Tibial artery (tissue), 4 donors: ENCODE measurements at regions not wholly inside any gene's neighbourhood (a gene's known extent, or its start where the extent isn't known, plus 50 kb on each side); places are given as distances from the start of the nearest gene placed in this dataset.

Experiments
- DNase-seq, 2 donors: peaks; one replicate each; pipeline ENCODE4 v3.0.0-alpha.2; 2019
- H3K27ac ChIP-seq, 2 donors: fragments of 200-600 bp; sonication (generic) in 1 of 2; 1 replicate in 1 of 2; 2 replicates in 1 of 2; pipeline ENCODE4 v1.5.1; 2018 to 2019; ENCODE audit warnings: mild to moderate bottlenecking in 1 of 2
- H3K27me3 ChIP-seq, 2 donors: fragments of 200-600 bp; sonication (generic) in 1 of 2; one replicate each; pipeline versions ENCODE4 v1.5.1 to v1.6.0; 2016 to 2019
- H3K36me3 ChIP-seq, 3 donors: fragments of 200-600 bp; sonication (generic) in 2 of 3; one replicate each; pipeline ENCODE4 v1.5.1; 2016 to 2019; ENCODE audit warnings: mild to moderate bottlenecking in 2 of 3
- H3K4me1 ChIP-seq, 4 donors: fragments of 200-600 bp; sonication (generic) in 2 of 4; 1 replicate in 3 of 4; 2 replicates in 1 of 4; pipeline ENCODE4 v1.5.1; 2016 to 2019
- H3K4me3 ChIP-seq, 2 donors: fragments of 200-600 bp; sonication (generic) in 1 of 2; 1 replicate in 1 of 2; 2 replicates in 1 of 2; pipeline ENCODE4 v1.5.1; 2018 to 2019; ENCODE audit warnings: mild to moderate bottlenecking in 2 of 2
- H3K9me3 ChIP-seq, 3 donors: fragments of 200-600 bp; sonication (generic) in 1 of 3; one replicate each; pipeline ENCODE4 v1.5.1; 2016 to 2019
- intact Hi-C: fragments of 100-400 bp; cut with DNase I; formaldehyde crosslinking; loops from one replicate; pipeline ENCODE4 v1.15.0; 2023; ENCODE audit warnings: low total_unique reads
- TF ChIP-seq, protein P1 (sequence below), 2 experiments: fragments of 200-600 bp in 1 of 2; fragments of 450-650 bp in 1 of 2; IDR thresholded peaks; one replicate each; pipeline ENCODE4 v1.5.1; 2017 to 2019; ENCODE audit warnings: antibody characterized with exemption in 2 of 2, mild to moderate bottlenecking in 1 of 2, moderate library complexity in 1 of 2

DNA sequence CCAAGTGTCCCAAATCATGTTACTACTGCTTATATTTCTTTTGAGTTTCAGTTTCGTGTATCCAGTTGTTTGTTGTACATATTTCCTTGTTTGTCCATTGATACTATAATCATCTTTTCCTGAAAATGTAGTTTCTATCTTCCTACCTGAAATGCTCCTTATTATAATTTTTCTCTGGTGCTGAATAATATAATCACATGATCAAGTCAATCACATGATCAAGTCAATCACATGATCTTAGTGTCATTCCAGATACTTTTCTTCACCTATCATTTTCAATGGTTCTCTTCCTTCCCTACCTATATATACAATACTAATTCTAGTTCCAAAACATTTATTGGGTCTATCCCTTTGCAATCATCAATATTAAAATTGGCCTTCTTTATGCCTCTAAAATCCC, 2058.8 kb downstream of the PCDH7 start:
- H3K4me3 ChIP-seq = no peak overlapping the region
- no peaks in the 10 kb centered on the region for H3K9me3 ChIP-seq
- no peaks in the 10 kb centered on the region for H3K36me3 ChIP-seq
- no peaks in the 10 kb centered on the region for H3K4me1 ChIP-seq
- H3K27me3 ChIP-seq = no peaks in the 10 kb centered on the region
- intact Hi-C loops = no loop called here
- no peak for DNase-seq
- TF ChIP-seq, protein P1, sequence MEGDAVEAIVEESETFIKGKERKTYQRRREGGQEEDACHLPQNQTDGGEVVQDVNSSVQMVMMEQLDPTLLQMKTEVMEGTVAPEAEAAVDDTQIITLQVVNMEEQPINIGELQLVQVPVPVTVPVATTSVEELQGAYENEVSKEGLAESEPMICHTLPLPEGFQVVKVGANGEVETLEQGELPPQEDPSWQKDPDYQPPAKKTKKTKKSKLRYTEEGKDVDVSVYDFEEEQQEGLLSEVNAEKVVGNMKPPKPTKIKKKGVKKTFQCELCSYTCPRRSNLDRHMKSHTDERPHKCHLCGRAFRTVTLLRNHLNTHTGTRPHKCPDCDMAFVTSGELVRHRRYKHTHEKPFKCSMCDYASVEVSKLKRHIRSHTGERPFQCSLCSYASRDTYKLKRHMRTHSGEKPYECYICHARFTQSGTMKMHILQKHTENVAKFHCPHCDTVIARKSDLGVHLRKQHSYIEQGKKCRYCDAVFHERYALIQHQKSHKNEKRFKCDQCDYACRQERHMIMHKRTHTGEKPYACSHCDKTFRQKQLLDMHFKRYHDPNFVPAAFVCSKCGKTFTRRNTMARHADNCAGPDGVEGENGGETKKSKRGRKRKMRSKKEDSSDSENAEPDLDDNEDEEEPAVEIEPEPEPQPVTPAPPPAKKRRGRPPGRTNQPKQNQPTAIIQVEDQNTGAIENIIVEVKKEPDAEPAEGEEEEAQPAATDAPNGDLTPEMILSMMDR (IDR thresholded peaks at IDR 0.05) = no peak
- H3K27ac ChIP-seq = no peak overlapping the region

- intact Hi-C loops = no loop called here
- Histone ChIP-seq H3K27ac (no peak overlapping the region), H3K27me3 (no peaks in the 10 kb centered on the region), H3K4me3 (no peak overlapping the region), H3K36me3 (no peaks in the 10 kb centered on the region), H3K9me3 (no peaks in the 10 kb centered on the region), H3K4me1 (no peaks in the 10 kb centered on the region)
- no peak for DNase-seq
- TF ChIP-seq, protein P1 (IDR thresholded peaks at IDR 0.05) = no peak
Observed at GRCh38 chr4:32789026-32789608, 2068.9 kb downstream of the PCDH7 start.

DNA sequence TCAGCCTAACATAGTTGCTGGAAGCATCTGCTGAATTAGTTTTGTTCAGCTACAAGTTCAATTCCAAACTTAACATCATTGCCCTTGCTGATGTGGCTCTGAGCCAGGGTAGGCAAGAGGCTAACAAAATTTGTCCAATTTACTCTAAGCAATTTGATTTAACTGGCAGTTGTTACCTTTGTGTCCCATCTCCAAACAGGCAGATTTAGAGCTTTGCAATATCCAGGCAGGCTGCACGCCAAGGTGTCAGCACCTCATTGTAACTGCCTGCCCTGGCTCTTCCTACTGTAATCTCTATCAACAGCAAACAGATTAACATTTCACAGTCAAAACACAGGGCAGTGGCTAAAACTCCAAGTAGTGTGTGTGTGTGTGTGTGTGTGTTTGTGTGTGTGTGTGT, 2070.6 kb downstream of the PCDH7 start:
- no peak for DNase-seq

DNA sequence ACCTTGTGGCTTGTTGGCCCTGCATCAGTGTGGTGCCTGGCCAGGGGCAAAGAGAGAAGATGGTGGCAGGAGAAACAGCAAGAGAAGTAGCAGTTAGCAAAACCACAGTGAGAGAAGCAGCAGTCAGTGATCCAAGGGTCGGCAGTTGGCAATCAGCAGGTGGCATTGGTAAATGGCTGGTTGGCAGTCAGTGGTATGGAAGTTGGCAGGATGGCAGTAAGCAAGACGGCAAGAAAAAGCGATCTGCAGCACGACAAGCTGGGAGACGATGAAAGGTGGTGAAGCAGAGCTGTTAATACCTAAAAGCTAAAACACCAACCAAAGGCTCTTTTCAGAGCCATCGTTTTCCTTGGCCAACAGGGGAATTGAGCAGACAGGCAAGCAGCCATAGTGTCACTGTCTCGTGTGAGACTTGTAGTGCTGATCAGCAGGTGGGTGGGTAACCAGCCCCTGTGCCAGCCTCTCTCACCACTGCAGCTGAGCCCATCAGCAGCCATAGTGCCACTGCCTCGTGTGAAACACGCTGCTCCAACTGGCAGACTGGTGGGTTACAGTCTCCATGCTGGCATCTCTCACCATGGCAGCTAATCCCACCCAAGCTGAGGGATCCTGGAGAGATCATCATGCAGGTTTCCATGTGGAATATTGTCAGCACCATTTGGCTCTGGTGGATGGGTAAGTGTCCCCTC, 2078.4 kb downstream of the PCDH7 start:
- Histone ChIP-seq H3K4me1 (no peaks in the 10 kb centered on the region), H3K4me3 (no peak overlapping the region), H3K36me3 (no peaks in the 10 kb centered on the region), H3K9me3 (no peaks in the 10 kb centered on the region), H3K27me3 (no peaks in the 10 kb centered on the region), H3K27ac (no peak overlapping the region)
- TF ChIP-seq, protein P1 (IDR thresholded peaks at IDR 0.05) = no peak
- no peak for DNase-seq
- intact Hi-C loops = no loop called here

More for the DNA sequence above, 2070.6 kb downstream of the PCDH7 start:
- no peaks in the 10 kb centered on the region for H3K36me3 ChIP-seq
- no peaks in the 10 kb centered on the region for H3K27me3 ChIP-seq
- H3K27ac ChIP-seq = no peak overlapping the region
- no peaks in the 10 kb centered on the region for H3K9me3 ChIP-seq
- no peaks in the 10 kb centered on the region for H3K4me1 ChIP-seq
- intact Hi-C loops = no loop called here
- no peak overlapping the region for H3K4me3 ChIP-seq
- TF ChIP-seq, protein P1 (IDR thresholded peaks at IDR 0.05) = no peak

DNA sequence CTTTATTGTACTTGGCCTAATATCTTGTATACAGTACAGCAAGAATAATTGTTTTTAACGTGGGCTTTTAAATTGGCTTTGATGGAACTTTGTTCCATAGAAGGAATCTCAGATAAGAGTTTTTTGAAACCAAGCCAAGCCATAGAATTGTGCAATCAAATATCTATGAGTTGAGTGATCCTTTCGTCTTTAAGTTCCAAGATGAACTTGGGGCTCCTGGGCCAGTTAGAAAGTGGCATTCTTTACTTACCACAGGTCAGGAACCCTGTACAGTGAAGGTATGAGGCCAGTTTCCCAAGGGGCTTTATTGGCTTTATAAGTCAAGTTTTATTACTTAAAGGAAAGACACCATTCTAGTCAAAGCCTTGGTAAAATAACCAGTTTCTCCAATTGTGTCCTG, 2104.2 kb downstream of the PCDH7 start:
- no peak for DNase-seq
- H3K4me3 ChIP-seq = no peak overlapping the region
- no peaks in the 10 kb centered on the region for H3K27me3 ChIP-seq
- H3K36me3 ChIP-seq = no peaks in the 10 kb centered on the region
- TF ChIP-seq, protein P1 (IDR thresholded peaks at IDR 0.05) = no peak
- no peaks in the 10 kb centered on the region for H3K9me3 ChIP-seq
- no peak overlapping the region for H3K27ac ChIP-seq
- intact Hi-C loops = no loop called here
- no peaks in the 10 kb centered on the region for H3K4me1 ChIP-seq
